Fibroblast of pulmonary artery (primary cell): ENCODE measurements at regions not wholly inside any gene's neighbourhood (a gene's known extent, or its start where the extent isn't known, plus 50 kb on each side); places are given as distances from the start of the nearest gene placed in this dataset.
A peak's percentile ranks its signal among the peaks of the same experiment; 100 is the strongest.

Source experiments
- DNase-seq: peaks from one replicate; pipeline ENCODE4 v3.0.0-alpha.2; 2010; ENCODE audit warnings: low read depth
- H3K4me3 ChIP-seq: replicated peaks from 2 replicates; pipeline ENCODE4 v1.5.1; 2011; ENCODE audit warnings: low read depth, mild to moderate bottlenecking, control low read depth, low read length, moderate library complexity
- TF ChIP-seq, protein P1 (sequence below): IDR thresholded peaks from 2 replicates; pipeline ENCODE4 v1.5.1; 2011; ENCODE audit warnings: mild to moderate bottlenecking, control low read depth, low read length, inconsistent platforms; ENCODE audit errors: missing control alignments

DNA sequence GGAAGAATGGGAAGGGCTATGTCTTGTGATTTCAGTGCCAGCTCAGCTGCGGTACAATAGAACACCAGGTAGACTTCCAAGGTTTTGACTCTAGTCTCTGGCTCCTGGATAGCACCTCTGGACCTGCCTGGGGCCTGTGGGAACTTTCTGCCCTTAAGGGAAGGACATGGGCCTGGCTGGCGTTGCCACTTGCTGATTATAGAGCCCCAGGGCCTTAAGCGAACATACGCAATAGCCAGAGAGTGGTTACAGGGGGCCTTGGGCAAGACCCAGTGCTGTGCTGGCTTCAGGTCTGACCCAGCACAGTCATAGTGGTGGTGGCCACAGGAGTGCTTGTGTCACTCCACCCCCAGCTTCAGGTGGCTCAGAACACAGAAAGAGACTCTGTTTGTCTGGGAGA lies 131.1 kb upstream of the COL21A1 start:
- TF ChIP-seq, protein P1, sequence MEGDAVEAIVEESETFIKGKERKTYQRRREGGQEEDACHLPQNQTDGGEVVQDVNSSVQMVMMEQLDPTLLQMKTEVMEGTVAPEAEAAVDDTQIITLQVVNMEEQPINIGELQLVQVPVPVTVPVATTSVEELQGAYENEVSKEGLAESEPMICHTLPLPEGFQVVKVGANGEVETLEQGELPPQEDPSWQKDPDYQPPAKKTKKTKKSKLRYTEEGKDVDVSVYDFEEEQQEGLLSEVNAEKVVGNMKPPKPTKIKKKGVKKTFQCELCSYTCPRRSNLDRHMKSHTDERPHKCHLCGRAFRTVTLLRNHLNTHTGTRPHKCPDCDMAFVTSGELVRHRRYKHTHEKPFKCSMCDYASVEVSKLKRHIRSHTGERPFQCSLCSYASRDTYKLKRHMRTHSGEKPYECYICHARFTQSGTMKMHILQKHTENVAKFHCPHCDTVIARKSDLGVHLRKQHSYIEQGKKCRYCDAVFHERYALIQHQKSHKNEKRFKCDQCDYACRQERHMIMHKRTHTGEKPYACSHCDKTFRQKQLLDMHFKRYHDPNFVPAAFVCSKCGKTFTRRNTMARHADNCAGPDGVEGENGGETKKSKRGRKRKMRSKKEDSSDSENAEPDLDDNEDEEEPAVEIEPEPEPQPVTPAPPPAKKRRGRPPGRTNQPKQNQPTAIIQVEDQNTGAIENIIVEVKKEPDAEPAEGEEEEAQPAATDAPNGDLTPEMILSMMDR, result no peak
- DNase-seq, result no peak
- no peak overlapping the region for H3K4me3 ChIP-seq

DNA sequence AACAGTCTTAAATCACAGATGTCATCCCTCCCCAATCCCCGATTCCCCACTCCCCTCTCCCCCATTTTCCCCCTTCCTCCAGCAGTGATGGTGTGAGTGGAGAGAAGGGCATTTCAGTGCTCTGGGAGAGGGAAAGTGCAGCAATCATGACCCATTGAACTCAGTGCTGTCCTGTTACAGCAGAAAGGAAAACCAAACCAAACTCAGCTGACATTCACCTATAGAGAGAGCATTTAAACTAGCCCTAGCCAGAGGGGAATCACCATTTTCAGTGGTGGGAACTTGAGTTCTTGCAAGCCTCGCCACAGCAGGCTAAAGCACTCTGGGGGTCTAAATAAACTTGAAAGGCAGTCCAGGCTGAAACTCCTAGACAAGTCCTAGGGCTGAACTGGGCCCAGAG lies 129.9 kb upstream of the COL21A1 start:
- H3K4me3 ChIP-seq, result no peak overlapping the region
- no peak for DNase-seq
- TF ChIP-seq, protein P1, result no peak

DNA sequence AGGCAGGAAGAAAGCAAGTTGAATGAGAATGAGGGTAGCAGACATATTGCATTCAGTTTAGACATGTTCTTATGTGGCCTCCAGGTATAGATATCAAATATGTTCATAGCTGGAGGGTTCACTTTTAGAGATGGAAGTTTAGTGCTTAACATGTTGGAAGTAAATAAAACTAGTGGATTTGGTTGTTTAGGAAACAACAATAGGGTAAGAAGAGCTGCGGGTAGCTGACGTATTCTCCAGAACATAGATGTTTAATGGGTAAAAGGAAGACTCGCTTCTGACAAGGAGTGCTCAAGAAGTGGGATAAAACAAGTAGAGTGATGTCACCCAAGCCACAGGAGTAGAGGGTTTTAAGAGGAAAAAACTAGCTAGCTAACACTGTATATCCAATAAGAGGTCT lies 128.4 kb upstream of the COL21A1 start:
- TF ChIP-seq, protein P1, result no peak
- H3K4me3 ChIP-seq, result no peak overlapping the region
- no peak for DNase-seq

GRCh38 chr6:56374841-56375369 lies 127.5 kb upstream of the COL21A1 start:
- H3K4me3 ChIP-seq, result no peak overlapping the region
- DNase-seq, result peak; percentile 86
- TF ChIP-seq, protein P1, result no peak

DNA sequence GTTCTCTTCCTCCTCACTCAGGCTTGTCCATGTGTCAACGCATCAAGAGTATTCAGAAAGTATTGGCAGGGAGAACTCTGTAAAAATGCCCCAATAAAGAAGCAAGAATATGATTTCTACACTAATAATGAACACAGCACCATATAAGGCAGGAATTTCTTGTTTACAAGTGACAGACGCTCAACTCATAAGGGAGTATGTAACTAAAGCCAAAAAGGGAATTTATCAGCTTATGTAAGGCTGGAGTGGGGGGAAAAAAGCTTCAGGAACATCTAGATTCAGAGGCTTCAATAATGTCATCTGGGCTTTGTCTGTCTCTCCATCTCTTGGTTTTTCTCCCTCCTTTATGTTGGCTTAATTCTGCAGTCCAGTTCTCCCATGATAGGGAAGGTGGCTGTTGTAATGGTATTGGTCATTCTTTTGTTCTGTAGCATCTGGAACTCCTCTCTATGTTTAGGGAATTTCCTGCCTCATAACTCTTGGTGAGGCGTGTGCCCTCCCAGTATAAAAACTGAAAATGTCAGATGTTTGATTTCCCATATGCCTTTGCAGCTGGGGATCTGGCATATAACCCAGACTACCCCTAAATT lies 125.1 kb upstream of the COL21A1 start:
- TF ChIP-seq, protein P1, result no peak
- H3K4me3 ChIP-seq, result no peak overlapping the region
- peak; percentile 86 for DNase-seq

DNA sequence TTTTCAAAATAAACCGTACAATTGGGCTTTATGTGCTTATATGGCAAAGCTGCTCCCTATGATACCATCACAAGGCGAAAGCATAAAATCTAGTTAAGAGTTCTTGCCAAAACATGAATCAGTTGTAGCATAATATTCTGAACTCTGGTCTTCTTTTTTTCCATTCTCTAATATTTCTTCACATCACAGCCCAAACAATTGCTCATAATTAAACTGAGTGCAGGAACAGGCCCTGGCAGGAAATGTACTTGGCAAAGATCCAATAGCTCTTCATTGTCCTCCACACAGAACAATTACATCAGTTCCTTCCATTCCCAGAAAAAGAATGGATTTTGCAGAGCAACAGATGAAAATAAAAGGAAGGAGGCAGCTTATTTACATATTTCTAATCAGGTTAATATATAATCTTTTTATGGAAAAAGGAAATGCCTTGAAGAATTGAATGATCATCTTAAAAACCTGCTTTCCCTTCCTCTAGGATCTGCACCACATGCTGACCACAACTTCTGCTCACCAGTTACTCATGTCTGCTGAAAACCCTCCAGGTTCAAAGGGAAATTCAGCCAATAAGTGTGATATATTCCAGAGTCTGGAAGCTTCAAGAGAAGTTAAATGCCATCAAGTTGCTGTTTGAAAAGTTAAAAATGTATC lies 123.3 kb upstream of the COL21A1 start:
- DNase-seq, result peak; percentile 99
- H3K4me3 ChIP-seq, result no peak overlapping the region
- TF ChIP-seq, protein P1, result no peak
